ENCODE measurements at regions not wholly inside any gene's neighbourhood (a gene's known extent, or its start where the extent isn't known, plus 50 kb on each side); places are given as distances from the start of the nearest gene placed in this dataset.

- Histone ChIP-seq H3K18ac (ENCODE audit: low read depth in 1 of 2, low read length in 2 of 2) (no peak overlapping the region), H3K14ac (ENCODE audit: low read length in 2 of 2) (no peak overlapping the region), H4K91ac (ENCODE audit: low read length) (no peak overlapping the region), H3K23ac (ENCODE audit: low read length in 2 of 2) (no peak overlapping the region), H2BK120ac (ENCODE audit: low read depth, low read length) (no peak overlapping the region), H4K8ac (ENCODE audit: low read length) (no peak overlapping the region), H3K9ac (ENCODE audit: low read length) (no peak overlapping the region), H2BK15ac (ENCODE audit: low read depth, poor library complexity, severe bottlenecking) (no peak overlapping the region), H3K27ac (ENCODE audit: low read length, poor library complexity, severe bottlenecking) (no peak overlapping the region), H3K4ac (ENCODE audit: low read depth in 1 of 2, low read length in 2 of 2) (no peak overlapping the region), H2AK5ac (ENCODE audit: low read length, severe bottlenecking) (no peak overlapping the region), H3K4me3 (ENCODE audit: insufficient read depth in 1 of 2, low read depth in 1 of 2, low read length in 2 of 2) (no peak overlapping the region), H3K9me3 (ENCODE audit: control insufficient read depth, low read length) (peaks cover 6% of the 10 kb centered on the region), H3K4me2 (ENCODE audit: low read length, poor library complexity, severe bottlenecking) (no peak overlapping the region), H2AFZ (ENCODE audit: low read depth, low read length) (no peak overlapping the region), H3K79me1 (replicated peaks; ENCODE audit: low read length, poor library complexity, severe bottlenecking) (no peaks in the 10 kb centered on the region), H3K4me1 (ENCODE audit: control insufficient read depth, insufficient read depth, low read depth, low read length) (no peaks in the 10 kb centered on the region), H2BK5ac (ENCODE audit: low read depth, low read length, poor library complexity, severe bottlenecking) (no peak overlapping the region), H3K27me3 (ENCODE audit: control insufficient read depth in 1 of 2, insufficient read depth in 1 of 2, low read length in 2 of 2) (no peaks in the 10 kb centered on the region), H2BK12ac (ENCODE audit: low read length in 2 of 2) (no peak overlapping the region), H3K36me3 (ENCODE audit: control insufficient read depth in 1 of 2, insufficient read depth in 2 of 2, low read depth in 1 of 2, low read length in 2 of 2) (no peaks in the 10 kb centered on the region)
- WGBS: 75% methylated on average over 2 of the region's 2 CpGs
- DNase-seq: no peak
Observed at GRCh38 chr12:78383414-78383813, 481.2 kb upstream of the SYT1 start.

- WGBS: 87% methylated on average over 5 of the region's 6 CpGs
Observed at GRCh38 chr12:78384541-78384940, 480.0 kb upstream of the SYT1 start.

DNA sequence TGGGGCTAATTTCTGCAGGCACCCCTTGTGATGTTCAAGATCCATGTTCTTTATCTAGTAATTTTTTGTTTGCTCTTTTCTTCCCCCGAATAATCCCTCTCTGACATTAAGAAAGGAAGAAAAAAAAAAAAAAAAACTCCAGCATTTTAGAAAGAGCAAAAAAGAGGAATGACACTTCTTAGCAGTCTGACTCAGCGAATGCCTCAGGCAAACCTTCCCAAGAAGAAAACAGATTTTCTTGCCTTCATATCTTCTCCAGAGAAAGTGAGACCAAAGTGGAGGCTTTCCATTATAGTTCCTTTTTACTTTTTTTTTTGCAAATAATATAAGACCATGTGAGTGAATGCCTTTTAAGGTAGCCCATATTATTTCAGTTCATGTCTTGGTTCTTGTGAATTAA is 479.0 kb upstream of the SYT1 start:
- DNase-seq: no peak
- H3K27ac ChIP-seq (ENCODE audit: low read length, poor library complexity, severe bottlenecking): no peak overlapping the region
- H3K23ac ChIP-seq (ENCODE audit: low read length in 2 of 2): no peak overlapping the region
- no peak overlapping the region for H3K9ac ChIP-seq (ENCODE audit: low read length)
- H2BK120ac ChIP-seq (ENCODE audit: low read depth, low read length): no peak overlapping the region
- no peak overlapping the region for H3K18ac ChIP-seq (ENCODE audit: low read depth in 1 of 2, low read length in 2 of 2)
- no peak overlapping the region for H3K4me3 ChIP-seq (ENCODE audit: insufficient read depth in 1 of 2, low read depth in 1 of 2, low read length in 2 of 2)
- H4K8ac ChIP-seq (ENCODE audit: low read length): no peak overlapping the region
- no peak overlapping the region for H4K91ac ChIP-seq (ENCODE audit: low read length)
- no peak overlapping the region for H2AFZ ChIP-seq (ENCODE audit: low read depth, low read length)
- no peak overlapping the region for H3K4ac ChIP-seq (ENCODE audit: low read depth in 1 of 2, low read length in 2 of 2)
- no peaks in the 10 kb centered on the region for H3K4me1 ChIP-seq (ENCODE audit: control insufficient read depth, insufficient read depth, low read depth, low read length)
- no peak overlapping the region for H2AK5ac ChIP-seq (ENCODE audit: low read length, severe bottlenecking)
- H2BK15ac ChIP-seq (ENCODE audit: low read depth, poor library complexity, severe bottlenecking): no peak overlapping the region
- H3K14ac ChIP-seq (ENCODE audit: low read length in 2 of 2): no peak overlapping the region
- no peaks in the 10 kb centered on the region for H3K27me3 ChIP-seq (ENCODE audit: control insufficient read depth in 1 of 2, insufficient read depth in 1 of 2, low read length in 2 of 2)
- no peak overlapping the region for H3K4me2 ChIP-seq (ENCODE audit: low read length, poor library complexity, severe bottlenecking)
- 76% methylated on average over 2 of the region's 2 CpGs for WGBS
- H3K9me3 ChIP-seq (ENCODE audit: control insufficient read depth, low read length): no peaks in the 10 kb centered on the region
- no peaks in the 10 kb centered on the region for H3K36me3 ChIP-seq (ENCODE audit: control insufficient read depth in 1 of 2, insufficient read depth in 2 of 2, low read depth in 1 of 2, low read length in 2 of 2)
- no peak overlapping the region for H2BK12ac ChIP-seq (ENCODE audit: low read length in 2 of 2)
- no peaks in the 10 kb centered on the region for H3K79me1 ChIP-seq (replicated peaks; ENCODE audit: low read length, poor library complexity, severe bottlenecking)
- H2BK5ac ChIP-seq (ENCODE audit: low read depth, low read length, poor library complexity, severe bottlenecking): no peak overlapping the region

More at GRCh38 chr12:78384541-78384940, 480.0 kb upstream of the SYT1 start:
- H2BK15ac ChIP-seq (ENCODE audit: low read depth, poor library complexity, severe bottlenecking): no peak overlapping the region
- H4K8ac ChIP-seq (ENCODE audit: low read length): no peak overlapping the region
- no peak overlapping the region for H3K14ac ChIP-seq (ENCODE audit: low read length in 2 of 2)
- no peak for DNase-seq
- H3K9ac ChIP-seq (ENCODE audit: low read length): no peak overlapping the region
- H3K4me2 ChIP-seq (ENCODE audit: low read length, poor library complexity, severe bottlenecking): no peak overlapping the region
- H3K23ac ChIP-seq (ENCODE audit: low read length in 2 of 2): no peak overlapping the region
- H2BK5ac ChIP-seq (ENCODE audit: low read depth, low read length, poor library complexity, severe bottlenecking): no peak overlapping the region
- no peak overlapping the region for H3K27ac ChIP-seq (ENCODE audit: low read length, poor library complexity, severe bottlenecking)
- no peak overlapping the region for H2BK12ac ChIP-seq (ENCODE audit: low read length in 2 of 2)
- no peaks in the 10 kb centered on the region for H3K4me1 ChIP-seq (ENCODE audit: control insufficient read depth, insufficient read depth, low read depth, low read length)
- H2AFZ ChIP-seq (ENCODE audit: low read depth, low read length): no peak overlapping the region
- H3K18ac ChIP-seq (ENCODE audit: low read depth in 1 of 2, low read length in 2 of 2): no peak overlapping the region
- H4K91ac ChIP-seq (ENCODE audit: low read length): no peak overlapping the region
- H3K36me3 ChIP-seq (ENCODE audit: control insufficient read depth in 1 of 2, insufficient read depth in 2 of 2, low read depth in 1 of 2, low read length in 2 of 2): no peaks in the 10 kb centered on the region
- no peak overlapping the region for H2AK5ac ChIP-seq (ENCODE audit: low read length, severe bottlenecking)
- H2BK120ac ChIP-seq (ENCODE audit: low read depth, low read length): no peak overlapping the region
- no peak overlapping the region for H3K4ac ChIP-seq (ENCODE audit: low read depth in 1 of 2, low read length in 2 of 2)
- H3K4me3 ChIP-seq (ENCODE audit: insufficient read depth in 1 of 2, low read depth in 1 of 2, low read length in 2 of 2): no peak overlapping the region
- H3K27me3 ChIP-seq (ENCODE audit: control insufficient read depth in 1 of 2, insufficient read depth in 1 of 2, low read length in 2 of 2): no peaks in the 10 kb centered on the region
- no peaks in the 10 kb centered on the region for H3K79me1 ChIP-seq (replicated peaks; ENCODE audit: low read length, poor library complexity, severe bottlenecking)
- H3K9me3 ChIP-seq (ENCODE audit: control insufficient read depth, low read length): no peaks in the 10 kb centered on the region

- WGBS: no CpG with 5 or more reads among the region's 2 CpGs
- no peak overlapping the region for H4K8ac ChIP-seq (ENCODE audit: low read length)
- no peaks in the 10 kb centered on the region for H3K27me3 ChIP-seq (ENCODE audit: control insufficient read depth in 1 of 2, insufficient read depth in 1 of 2, low read length in 2 of 2)
Observed at GRCh38 chr12:78386871-78387270, 477.7 kb upstream of the SYT1 start.

More at GRCh38 chr12:78386871-78387270, 477.7 kb upstream of the SYT1 start:
- H3K14ac ChIP-seq (ENCODE audit: low read length in 2 of 2): no peak overlapping the region
- H3K27ac ChIP-seq (ENCODE audit: low read length, poor library complexity, severe bottlenecking): no peak overlapping the region
- H2BK5ac ChIP-seq (ENCODE audit: low read depth, low read length, poor library complexity, severe bottlenecking): no peak overlapping the region
- H3K9me3 ChIP-seq (ENCODE audit: control insufficient read depth, low read length): no peaks in the 10 kb centered on the region
- no peak overlapping the region for H2AK5ac ChIP-seq (ENCODE audit: low read length, severe bottlenecking)
- no peak overlapping the region for H2BK15ac ChIP-seq (ENCODE audit: low read depth, poor library complexity, severe bottlenecking)
- DNase-seq: no peak
- no peak overlapping the region for H2AFZ ChIP-seq (ENCODE audit: low read depth, low read length)
- no peak overlapping the region for H3K18ac ChIP-seq (ENCODE audit: low read depth in 1 of 2, low read length in 2 of 2)
- no peak overlapping the region for H3K9ac ChIP-seq (ENCODE audit: low read length)
- no peak overlapping the region for H2BK120ac ChIP-seq (ENCODE audit: low read depth, low read length)
- no peak overlapping the region for H3K4me3 ChIP-seq (ENCODE audit: insufficient read depth in 1 of 2, low read depth in 1 of 2, low read length in 2 of 2)
- H3K4ac ChIP-seq (ENCODE audit: low read depth in 1 of 2, low read length in 2 of 2): no peak overlapping the region
- H3K36me3 ChIP-seq (ENCODE audit: control insufficient read depth in 1 of 2, insufficient read depth in 2 of 2, low read depth in 1 of 2, low read length in 2 of 2): no peaks in the 10 kb centered on the region
- no peak overlapping the region for H3K23ac ChIP-seq (ENCODE audit: low read length in 2 of 2)
- no peak overlapping the region for H2BK12ac ChIP-seq (ENCODE audit: low read length in 2 of 2)
- H3K4me2 ChIP-seq (ENCODE audit: low read length, poor library complexity, severe bottlenecking): no peak overlapping the region
- no peaks in the 10 kb centered on the region for H3K4me1 ChIP-seq (ENCODE audit: control insufficient read depth, insufficient read depth, low read depth, low read length)
- H4K91ac ChIP-seq (ENCODE audit: low read length): no peak overlapping the region
- no peaks in the 10 kb centered on the region for H3K79me1 ChIP-seq (replicated peaks; ENCODE audit: low read length, poor library complexity, severe bottlenecking)

Measured in mesenchymal stem cell (in vitro differentiated cells and primary cell).